PC-3 (cell line): ENCODE measurements at regions not wholly inside any gene's neighbourhood (a gene's known extent, or its start where the extent isn't known, plus 50 kb on each side); places are given as distances from the start of the nearest gene placed in this dataset.

Experiments
- EZH2 ChIP-seq: fragments of 300-600 bp; sonication (generic); IDR thresholded peaks from one replicate; pipeline ENCODE4 v1.6.1; 2017; ENCODE audit warnings: antibody characterized with exemption, mild to moderate bottlenecking, low read length; ENCODE audit not compliant: unreplicated experiment
- EZH2phosphoT487 ChIP-seq: fragments of 300-600 bp; sonication (generic); IDR thresholded peaks from 2 replicates; pipeline ENCODE4 v1.6.1; 2018; ENCODE audit warnings: mild to moderate bottlenecking, antibody characterized with exemption, low read length, borderline replicate concordance
- TF ChIP-seq, protein P1 (sequence below): fragments of 300-600 bp; sonication (generic); conservative IDR thresholded peaks from 2 replicates; pipeline ENCODE4 v1.5.1; 2017; ENCODE audit warnings: antibody characterized with exemption, low read depth, mild to moderate bottlenecking, low read length

DNA sequence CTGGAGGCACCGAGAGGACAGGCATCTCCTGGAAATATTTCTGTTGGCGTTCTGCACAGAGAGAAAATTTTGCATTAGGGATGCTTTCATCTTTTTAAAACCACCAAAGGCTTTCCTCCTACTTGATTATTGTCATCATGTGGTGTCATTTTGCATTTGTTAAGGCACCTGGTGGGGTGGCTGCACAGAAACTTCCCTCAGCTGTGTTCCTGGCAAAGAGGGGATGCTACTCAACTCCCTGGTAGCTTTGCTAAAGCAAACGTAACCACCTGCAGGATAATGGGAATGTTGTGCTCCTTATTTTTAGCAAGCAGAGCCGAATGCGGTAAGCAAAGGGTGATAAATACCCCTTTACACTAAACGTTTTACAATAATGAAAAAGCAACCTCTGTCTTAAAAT lies 229.8 kb downstream of the STIM2 start:
- TF ChIP-seq, protein P1, sequence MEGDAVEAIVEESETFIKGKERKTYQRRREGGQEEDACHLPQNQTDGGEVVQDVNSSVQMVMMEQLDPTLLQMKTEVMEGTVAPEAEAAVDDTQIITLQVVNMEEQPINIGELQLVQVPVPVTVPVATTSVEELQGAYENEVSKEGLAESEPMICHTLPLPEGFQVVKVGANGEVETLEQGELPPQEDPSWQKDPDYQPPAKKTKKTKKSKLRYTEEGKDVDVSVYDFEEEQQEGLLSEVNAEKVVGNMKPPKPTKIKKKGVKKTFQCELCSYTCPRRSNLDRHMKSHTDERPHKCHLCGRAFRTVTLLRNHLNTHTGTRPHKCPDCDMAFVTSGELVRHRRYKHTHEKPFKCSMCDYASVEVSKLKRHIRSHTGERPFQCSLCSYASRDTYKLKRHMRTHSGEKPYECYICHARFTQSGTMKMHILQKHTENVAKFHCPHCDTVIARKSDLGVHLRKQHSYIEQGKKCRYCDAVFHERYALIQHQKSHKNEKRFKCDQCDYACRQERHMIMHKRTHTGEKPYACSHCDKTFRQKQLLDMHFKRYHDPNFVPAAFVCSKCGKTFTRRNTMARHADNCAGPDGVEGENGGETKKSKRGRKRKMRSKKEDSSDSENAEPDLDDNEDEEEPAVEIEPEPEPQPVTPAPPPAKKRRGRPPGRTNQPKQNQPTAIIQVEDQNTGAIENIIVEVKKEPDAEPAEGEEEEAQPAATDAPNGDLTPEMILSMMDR = no peak
- TF ChIP-seq EZH2phosphoT487 = no peak
- TF ChIP-seq EZH2 = no peak
